GM10847 (cell line): ENCODE measurements at regions not wholly inside any gene's neighbourhood (a gene's known extent, or its start where the extent isn't known, plus 50 kb on each side); places are given as distances from the start of the nearest gene placed in this dataset.

Source experiments
- POLR2A ChIP-seq: IDR thresholded peaks from 2 replicates; pipeline ENCODE4 v1.6.1; 2011; ENCODE audit not compliant: insufficient read length; ENCODE audit errors: extremely low read depth

DNA sequence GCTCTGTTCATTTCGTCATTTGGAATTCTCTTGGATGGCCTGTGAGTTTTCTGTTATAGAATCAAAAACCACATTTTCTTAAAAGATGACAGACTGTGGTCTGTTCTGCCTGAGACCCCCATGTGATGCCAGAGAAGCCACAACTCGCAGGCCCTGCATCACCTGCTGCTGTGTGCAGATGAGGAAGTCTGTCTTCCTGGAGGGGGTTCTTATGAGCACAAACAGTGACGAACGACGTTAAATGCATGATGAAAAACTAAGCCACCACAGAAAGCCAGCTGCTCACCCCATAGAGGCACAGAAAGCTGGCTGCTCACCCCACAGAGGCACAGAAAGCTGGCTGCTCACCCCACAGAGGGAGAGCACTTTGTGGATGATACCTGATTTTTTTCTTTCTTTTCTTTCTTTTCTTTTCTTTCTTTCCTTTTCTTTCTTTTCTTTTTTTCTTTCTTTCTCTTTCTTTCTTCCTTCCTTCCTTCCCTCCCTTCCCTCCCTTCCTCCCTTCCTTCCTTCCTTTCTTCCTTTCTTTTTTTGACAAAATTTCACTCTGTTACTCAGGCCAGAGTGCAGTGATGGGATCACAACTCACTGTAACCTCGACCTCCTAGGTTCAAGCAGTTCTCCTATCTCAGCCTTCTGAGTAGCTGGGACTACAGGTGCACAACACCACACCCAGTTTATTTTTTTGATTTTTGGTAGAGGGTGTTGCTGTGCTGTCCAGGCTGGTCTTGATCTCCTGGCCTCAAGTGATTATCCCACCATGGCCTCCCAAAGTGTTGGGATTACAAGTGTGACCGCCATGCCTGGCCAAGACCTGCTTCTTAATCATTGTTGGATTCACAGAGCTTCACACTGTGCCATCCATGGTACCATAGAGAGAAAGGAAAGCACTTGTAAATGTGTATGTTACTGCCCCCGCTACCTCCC is 1191.4 kb downstream of the UQCRFS1 start:
- no peak for TF ChIP-seq POLR2A

DNA sequence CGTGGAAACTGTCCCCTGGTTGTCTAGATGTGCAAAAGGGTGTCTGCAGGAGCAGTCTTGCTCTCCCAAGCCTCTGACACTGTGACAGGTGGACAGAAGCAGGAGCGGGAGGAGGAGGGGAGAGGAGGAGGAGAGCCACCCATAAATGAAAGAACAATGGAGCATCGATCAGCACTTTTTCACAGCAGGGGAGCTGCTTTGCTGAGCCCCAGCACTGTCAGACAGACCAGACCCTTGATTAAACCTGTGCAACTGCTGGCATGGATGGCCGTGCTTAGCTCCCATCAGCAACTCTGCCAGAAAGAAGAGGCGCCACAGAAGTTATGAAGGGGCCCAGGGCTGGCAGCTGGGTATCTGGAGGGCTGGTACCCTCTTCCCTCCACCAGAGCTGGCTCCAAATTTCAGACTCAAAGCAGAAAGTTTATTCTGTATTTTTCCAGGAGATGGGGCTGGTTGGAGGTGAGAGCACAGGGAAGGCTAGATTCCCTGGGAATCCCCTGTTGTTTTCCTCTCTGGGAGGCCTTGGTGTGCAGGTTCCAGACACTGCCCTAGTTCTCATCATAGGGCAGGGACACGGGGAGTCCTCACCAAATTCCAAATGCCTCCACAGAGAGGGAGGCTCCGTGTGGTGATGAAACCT is 1192.2 kb downstream of the UQCRFS1 start:
- no peak for TF ChIP-seq POLR2A

DNA sequence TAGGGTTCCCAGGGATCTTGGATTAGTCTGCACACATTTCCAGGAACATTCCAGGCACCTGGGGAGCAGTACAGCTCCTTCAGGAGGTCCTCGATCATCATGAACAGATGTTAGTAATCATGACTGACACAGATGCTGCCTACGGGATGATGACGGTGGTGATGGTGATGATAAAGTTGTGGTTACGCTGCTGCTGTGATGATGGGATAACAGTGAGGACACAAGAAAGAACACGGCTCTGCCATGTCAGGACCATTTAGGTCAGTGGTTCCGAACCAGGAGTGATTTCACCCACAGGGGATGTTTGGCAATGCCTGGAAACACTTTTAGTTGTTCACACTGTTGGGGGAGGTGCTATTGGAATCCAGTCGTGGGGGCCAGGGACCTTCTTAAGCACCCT is 1193.0 kb downstream of the UQCRFS1 start:
- TF ChIP-seq POLR2A: no peak

DNA sequence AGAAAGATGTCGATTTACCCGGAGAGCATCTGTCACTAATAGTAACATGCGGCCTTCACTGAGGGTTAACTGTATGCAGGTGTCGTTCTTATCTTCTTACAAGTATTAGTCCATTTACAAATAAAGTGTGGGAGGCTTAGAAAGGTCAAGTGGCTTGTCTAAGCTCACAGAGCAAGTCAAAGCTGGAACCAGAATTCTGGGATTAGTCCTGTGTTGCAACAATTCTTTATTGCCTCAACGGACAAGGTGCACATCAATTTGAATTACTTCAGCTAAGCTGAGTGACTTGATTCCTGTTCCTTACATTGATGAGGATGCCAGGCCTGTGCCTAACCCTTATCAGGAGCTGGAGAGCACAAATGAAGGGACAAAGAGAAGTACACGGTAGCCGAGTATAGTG is 1193.6 kb downstream of the UQCRFS1 start:
- TF ChIP-seq POLR2A: no peak

DNA sequence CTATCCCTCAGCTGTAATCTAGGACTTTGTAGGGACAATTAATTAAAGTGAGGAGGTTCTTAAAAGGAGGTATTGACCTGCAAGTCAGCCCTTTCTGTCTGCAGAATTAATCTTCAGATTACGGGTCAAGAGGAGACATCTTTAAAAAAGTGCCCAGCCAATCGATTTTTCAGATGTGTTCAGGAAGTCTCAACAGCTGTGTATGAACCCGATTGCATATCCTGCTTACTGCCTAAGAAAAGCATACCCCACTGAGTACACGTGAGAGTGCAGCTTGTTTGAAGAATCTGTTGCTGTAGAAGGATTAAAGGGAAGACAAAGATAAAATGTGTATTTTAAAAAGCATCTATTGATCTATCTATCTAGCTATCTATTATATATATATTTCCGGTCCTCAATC is 1194.5 kb downstream of the UQCRFS1 start:
- TF ChIP-seq POLR2A: no peak

DNA sequence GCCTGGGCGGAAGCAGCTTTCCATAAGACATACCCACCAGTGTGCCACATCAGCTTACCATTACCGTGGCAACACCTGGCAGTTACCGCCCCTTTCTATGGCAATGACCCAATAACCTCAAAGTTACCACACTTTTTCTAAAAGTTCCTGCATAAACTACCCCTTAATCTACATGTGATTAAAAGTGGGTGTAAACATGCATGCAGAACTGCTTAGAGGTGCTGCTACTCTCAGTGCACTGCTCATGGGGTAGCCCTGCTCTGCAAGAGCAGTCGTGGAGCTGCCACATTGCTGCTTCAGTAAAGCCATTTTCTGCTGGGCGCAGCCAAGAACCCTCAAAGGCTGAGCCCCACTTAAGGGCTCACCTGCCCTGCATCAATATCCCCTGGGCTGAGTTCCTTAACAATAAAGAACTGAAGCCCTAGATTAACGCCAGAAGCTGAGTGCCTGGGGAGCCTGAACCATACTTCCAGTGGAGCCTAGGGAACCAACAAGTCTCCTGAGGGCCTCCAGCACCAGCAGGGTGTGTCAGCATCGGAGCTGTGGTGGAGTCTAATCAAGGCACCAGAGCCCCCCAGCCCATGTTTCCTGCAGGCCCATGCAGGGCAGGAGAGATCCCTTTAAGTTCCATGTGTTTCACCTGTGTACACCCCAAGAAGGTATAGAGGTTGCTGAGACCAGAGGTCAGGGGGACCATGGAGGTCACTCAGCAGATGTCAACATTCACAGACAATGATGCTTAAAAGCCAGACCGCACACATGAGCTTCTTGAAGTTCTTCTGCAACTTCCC is 1198.1 kb downstream of the UQCRFS1 start:
- TF ChIP-seq POLR2A: no peak

DNA sequence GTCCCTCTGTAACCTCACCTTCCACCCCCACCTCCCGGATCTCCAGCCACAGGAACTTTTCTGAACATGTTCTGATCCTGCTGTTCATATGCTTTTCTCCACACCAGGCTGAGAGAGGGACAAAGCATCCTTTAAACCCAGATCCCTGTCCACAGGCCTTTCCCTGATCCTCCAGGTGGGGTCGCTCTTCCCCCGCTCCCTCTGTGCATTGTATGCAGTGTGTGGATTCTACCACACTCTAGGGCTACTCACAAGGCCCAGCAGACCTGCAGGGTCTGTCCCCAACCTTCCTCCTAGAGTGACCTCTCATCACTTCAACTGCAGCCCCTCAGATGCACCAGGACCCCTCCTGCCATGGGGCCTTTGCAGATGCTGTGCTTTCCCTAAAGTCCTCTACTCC is 1200.6 kb downstream of the UQCRFS1 start:
- no peak for TF ChIP-seq POLR2A

DNA sequence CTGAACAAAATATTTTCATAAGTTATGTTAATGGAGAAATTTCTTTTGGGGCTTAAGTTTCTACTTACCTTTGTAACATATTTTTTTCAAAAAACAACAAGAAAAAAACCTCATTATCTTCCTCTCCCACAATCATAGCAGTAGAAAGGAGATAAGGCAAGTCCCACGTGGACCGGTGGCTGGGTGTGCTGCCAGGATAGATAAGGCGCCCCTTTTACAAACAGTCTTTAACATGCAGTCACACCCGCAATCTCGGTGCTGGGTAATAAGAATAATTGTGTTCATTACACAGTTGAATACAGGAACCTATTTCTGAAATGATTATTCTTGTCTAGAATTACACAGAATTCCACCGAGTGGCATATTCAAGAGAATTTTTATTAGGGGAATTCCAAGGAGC is 1202.3 kb downstream of the UQCRFS1 start:
- TF ChIP-seq POLR2A: no peak

DNA sequence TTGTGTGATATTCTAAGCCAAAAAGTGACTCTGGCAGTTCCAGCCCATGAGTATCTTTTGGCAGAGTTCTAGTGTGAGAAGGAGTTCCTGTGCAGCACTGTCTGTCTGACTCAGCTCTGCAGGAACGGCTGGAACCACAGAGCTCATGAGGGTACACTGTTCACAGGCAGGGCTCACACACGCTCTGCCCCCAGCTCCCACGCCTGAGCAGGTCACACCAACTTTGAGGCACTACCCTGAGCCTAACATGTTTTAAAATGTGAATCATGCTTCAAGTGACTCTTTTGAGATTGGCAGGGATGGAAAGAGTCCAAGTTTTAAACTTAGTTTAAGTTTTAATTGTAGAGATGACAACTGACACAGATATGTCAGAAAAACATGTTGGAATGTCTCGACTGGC is 1203.3 kb downstream of the UQCRFS1 start:
- no peak for TF ChIP-seq POLR2A

DNA sequence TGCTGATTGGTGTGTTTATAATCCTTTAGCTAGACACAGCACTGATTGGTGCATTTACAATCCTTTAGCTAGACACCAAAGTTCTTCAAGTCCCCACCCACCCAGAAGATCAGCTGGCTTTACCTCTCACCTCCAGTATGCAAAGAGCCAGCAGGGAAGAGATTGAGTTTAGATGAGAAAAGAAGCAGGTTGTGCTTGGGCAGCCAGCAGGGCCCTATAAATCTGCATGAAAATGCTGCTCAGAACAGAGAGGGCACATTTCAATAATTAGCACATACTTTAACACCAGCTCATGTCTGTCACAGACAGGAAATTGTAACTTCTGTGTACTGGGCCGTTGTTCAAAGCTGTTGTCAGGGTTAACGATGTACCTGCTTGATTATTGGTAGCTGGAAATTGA is 1204.3 kb downstream of the UQCRFS1 start:
- TF ChIP-seq POLR2A: no peak

DNA sequence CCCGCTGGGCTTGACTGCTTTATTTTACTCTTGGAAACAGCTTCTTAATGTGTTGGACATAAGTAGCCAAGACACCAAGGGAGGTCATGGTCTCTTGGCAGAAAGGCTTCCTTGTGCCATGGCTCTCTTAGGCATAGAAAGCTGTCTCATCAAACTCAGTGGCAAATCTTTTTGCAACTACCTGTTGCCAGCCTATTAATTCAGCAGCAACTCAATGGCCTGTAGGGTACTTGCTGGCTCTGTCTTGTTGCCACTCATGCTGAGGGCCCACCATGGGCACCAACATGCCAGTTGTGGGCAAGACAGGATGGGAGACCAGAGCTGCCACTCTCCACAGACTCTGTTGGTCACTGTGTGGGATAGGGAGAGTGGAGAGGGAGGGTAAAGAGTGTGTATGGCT is 1209.4 kb downstream of the UQCRFS1 start:
- no peak for TF ChIP-seq POLR2A

DNA sequence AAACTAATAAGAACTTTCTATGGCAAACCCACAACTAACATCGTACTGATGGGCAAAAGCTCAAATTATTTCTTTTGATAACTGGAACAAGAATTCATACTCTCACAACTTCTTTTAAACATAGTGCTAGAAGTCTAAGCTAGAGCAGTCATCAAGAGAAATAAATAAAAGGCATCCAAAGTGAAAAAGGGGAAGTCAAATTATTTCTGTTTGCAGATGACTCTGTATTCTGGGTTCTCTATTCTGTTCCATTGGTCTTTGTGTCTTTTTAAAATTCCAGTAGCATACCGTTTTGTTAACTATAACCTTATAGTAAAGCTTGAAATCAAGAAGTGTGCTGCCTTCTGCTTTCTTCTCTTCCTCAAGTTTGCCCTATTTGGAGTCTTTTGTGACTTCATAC is 1215.9 kb downstream of the UQCRFS1 start:
- TF ChIP-seq POLR2A: no peak

DNA sequence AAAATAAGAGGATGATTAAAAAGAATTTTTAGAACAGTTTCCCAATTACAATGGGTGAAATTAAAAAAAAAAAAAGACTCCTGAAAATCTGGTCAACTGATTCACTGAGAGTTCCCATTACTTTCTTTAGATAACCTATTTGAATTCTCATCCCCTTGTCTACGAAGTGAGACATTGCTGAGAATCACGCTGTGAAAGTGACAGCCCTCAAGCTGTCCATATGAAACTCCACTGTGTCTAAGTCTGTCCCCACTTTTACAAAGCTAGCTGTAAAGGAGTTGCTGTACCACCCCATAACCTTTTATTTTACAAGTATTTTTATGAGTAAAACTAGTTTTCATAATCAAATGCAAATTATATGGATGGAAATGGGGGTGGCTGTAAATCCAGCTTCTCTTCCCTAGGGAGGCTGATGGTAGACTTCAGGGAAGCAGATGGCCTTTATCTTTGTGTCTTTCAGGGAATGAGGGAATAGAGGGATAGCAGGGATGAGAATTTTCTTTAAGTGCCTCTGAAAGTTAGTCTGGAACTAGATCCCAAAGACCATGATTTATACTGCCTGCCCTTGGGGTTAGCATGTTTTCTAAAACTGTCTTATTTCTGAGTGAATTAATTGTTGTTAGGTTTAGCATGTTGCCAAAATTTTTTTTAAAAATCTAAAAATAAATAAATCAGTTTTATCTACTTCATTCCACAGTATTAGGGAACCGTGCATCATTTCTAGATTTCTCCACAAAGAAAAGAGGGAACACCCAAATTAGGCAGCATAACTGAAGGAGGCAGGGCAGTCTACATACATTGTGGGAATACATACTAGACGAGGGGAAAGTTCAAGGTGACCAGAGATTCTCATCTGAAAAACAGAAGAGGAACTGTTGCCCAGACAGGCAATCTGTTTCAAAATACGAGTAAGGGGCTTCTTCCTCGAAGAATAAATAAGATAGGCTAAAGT is 1219.1 kb downstream of the UQCRFS1 start:
- no peak for TF ChIP-seq POLR2A

DNA sequence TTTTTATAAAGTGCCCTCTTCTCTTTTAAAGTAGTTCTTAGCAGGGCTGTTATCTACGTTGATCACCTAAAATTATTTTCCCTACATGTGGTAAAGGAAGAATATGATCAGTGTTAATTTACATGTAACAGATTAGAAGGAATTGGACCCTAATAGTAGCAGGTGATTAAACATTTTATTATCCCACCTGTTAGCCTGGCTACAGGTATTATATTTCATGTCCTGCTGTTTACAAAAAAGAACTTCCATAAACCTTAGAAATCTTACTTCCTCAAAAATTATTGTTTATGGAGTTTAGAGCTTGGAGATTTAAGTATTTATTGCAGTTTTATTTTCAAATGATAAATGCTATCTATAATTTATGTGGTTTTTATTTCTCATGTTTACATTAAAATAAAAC is 1226.7 kb downstream of the UQCRFS1 start:
- TF ChIP-seq POLR2A: no peak

DNA sequence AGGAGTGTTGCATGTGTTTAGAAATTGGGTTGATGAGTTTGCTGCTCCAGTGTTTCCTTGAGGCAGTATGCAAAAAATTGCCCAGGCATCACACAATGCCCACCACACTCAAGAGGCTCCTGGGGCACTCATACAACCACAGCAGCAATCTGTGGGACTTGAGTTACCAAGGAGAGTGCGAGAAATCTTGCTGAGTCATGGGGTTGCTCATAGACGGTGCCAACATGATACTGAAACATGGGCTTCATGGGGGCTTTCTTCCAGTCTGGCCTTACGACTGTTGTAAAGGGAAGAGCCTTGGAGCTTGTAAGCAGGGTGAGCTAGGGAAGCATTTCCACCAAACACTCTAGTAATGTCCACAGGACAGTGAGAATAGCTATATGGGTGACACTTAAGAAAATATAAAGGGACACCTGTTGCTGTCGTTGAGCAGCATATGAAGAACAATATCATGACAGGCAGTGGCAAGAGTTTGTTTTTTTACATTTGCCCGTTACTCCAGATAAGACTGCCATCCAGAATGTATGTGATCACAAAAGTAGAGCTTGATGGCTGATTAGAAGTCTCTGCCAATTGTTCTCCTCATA is 1237.4 kb downstream of the UQCRFS1 start:
- TF ChIP-seq POLR2A: no peak

DNA sequence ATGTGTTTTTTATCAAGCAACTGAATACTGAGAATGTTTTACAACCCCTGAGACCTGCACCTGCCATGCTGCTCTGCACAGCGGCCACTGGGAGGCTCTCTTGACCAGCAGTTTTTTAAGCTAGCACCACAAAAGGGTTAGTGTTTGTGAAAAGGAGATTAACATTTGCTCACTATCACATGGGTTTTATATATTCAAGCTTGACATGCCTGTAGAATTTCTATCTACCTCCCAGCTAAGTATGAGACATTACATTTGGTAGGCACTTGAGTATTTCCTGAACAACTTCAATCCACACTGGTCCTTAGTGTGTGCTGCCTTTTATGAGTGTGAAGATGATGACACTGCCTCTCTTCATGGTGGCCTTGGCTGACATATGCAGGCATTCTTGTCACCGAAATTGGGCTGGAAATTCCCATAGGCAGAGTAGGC is 1238.9 kb downstream of the UQCRFS1 start:
- no peak for TF ChIP-seq POLR2A
